Stimulated activated naive CD8-positive, alpha-beta T cell treated with anti-CD3 and anti-CD28 coated beads, Interleukin-15, Interleukin-2, amounts not matched to agents 100 ng/mL and 50 ng/mL, for 24 hours (primary cell): ENCODE measurements at regions not wholly inside any gene's neighbourhood (a gene's known extent, or its start where the extent isn't known, plus 50 kb on each side); places are given as distances from the start of the nearest gene placed in this dataset.

Experiments
- H3K27ac Mint-ChIP-seq: one replicate; pipeline ENCODE4 v1.8.0; 2021; ENCODE audit warnings: mild to moderate bottlenecking, mixed read lengths
- H3K27me3 Mint-ChIP-seq: one replicate; pipeline ENCODE4 v1.8.0; 2021; ENCODE audit warnings: mixed read lengths
- H3K36me3 Mint-ChIP-seq: one replicate; pipeline ENCODE4 v1.8.0; 2021; ENCODE audit warnings: low read depth, mixed read lengths
- H3K4me1 Mint-ChIP-seq: one replicate; pipeline ENCODE4 v1.8.0; 2021; ENCODE audit warnings: low read depth, mixed read lengths
- H3K4me3 Mint-ChIP-seq: one replicate; pipeline ENCODE4 v1.8.0; 2021; ENCODE audit warnings: mild to moderate bottlenecking, mixed read lengths
- H3K9me3 Mint-ChIP-seq: one replicate; pipeline ENCODE4 v1.8.0; 2021; ENCODE audit warnings: mixed read lengths

GRCh38 chr20:60215816-60216730, 257.9 kb downstream of the CDH26 start:
- Mint-ChIP-seq H3K27ac (no peak overlapping the region), H3K36me3 (no peaks in the 10 kb centered on the region), H3K27me3 (no peaks in the 10 kb centered on the region), H3K9me3 (no peaks in the 10 kb centered on the region), H3K4me1 (no peaks in the 10 kb centered on the region), H3K4me3 (no peak overlapping the region)

- Mint-ChIP-seq H3K27ac (no peak overlapping the region), H3K9me3 (no peaks in the 10 kb centered on the region), H3K4me1 (no peaks in the 10 kb centered on the region), H3K27me3 (no peaks in the 10 kb centered on the region), H3K36me3 (no peaks in the 10 kb centered on the region), H3K4me3 (no peak overlapping the region)
Measured at GRCh38 chr20:60219231-60219630, 261.0 kb downstream of the CDH26 start.

GRCh38 chr20:60219984-60220562, 261.9 kb downstream of the CDH26 start:
- Mint-ChIP-seq H3K9me3 (no peaks in the 10 kb centered on the region), H3K27ac (no peak overlapping the region), H3K36me3 (no peaks in the 10 kb centered on the region), H3K4me1 (no peaks in the 10 kb centered on the region), H3K4me3 (no peak overlapping the region), H3K27me3 (no peaks in the 10 kb centered on the region)

- H3K9me3 Mint-ChIP-seq: no peaks in the 10 kb centered on the region
- H3K4me1 Mint-ChIP-seq: no peaks in the 10 kb centered on the region
- no peak overlapping the region for H3K4me3 Mint-ChIP-seq
- no peaks in the 10 kb centered on the region for H3K36me3 Mint-ChIP-seq
- no peaks in the 10 kb centered on the region for H3K27me3 Mint-ChIP-seq
- H3K27ac Mint-ChIP-seq: no peak overlapping the region
Measured at GRCh38 chr20:60220706-60221105, 262.5 kb downstream of the CDH26 start.

- no peaks in the 10 kb centered on the region for H3K9me3 Mint-ChIP-seq
Measured at GRCh38 chr20:60221593-60221992, 263.4 kb downstream of the CDH26 start.

GRCh38 chr20:60222497-60222896, 264.3 kb downstream of the CDH26 start:
- no peak overlapping the region for H3K27ac Mint-ChIP-seq
- H3K27me3 Mint-ChIP-seq: no peaks in the 10 kb centered on the region
- H3K4me1 Mint-ChIP-seq: no peaks in the 10 kb centered on the region
- no peaks in the 10 kb centered on the region for H3K9me3 Mint-ChIP-seq
- no peaks in the 10 kb centered on the region for H3K36me3 Mint-ChIP-seq
- H3K4me3 Mint-ChIP-seq: no peak overlapping the region

More at GRCh38 chr20:60221593-60221992, 263.4 kb downstream of the CDH26 start:
- no peaks in the 10 kb centered on the region for H3K27me3 Mint-ChIP-seq
- H3K27ac Mint-ChIP-seq: no peak overlapping the region
- H3K36me3 Mint-ChIP-seq: no peaks in the 10 kb centered on the region
- no peaks in the 10 kb centered on the region for H3K4me1 Mint-ChIP-seq
- H3K4me3 Mint-ChIP-seq: no peak overlapping the region

- no peaks in the 10 kb centered on the region for H3K9me3 Mint-ChIP-seq
- H3K27ac Mint-ChIP-seq: no peak overlapping the region
- no peaks in the 10 kb centered on the region for H3K27me3 Mint-ChIP-seq
- H3K36me3 Mint-ChIP-seq: no peaks in the 10 kb centered on the region
- H3K4me3 Mint-ChIP-seq: no peak overlapping the region
- H3K4me1 Mint-ChIP-seq: no peaks in the 10 kb centered on the region
Measured at GRCh38 chr20:60223174-60223573, 265.0 kb downstream of the CDH26 start.

GRCh38 chr20:60224914-60225313, 266.7 kb downstream of the CDH26 start:
- H3K27ac Mint-ChIP-seq: no peak overlapping the region
- no peaks in the 10 kb centered on the region for H3K9me3 Mint-ChIP-seq

GRCh38 chr20:60228255-60228654, 270.0 kb downstream of the CDH26 start:
- H3K27ac Mint-ChIP-seq: no peak overlapping the region

More at GRCh38 chr20:60224914-60225313, 266.7 kb downstream of the CDH26 start:
- H3K4me3 Mint-ChIP-seq: no peak overlapping the region
- H3K36me3 Mint-ChIP-seq: no peaks in the 10 kb centered on the region
- no peaks in the 10 kb centered on the region for H3K4me1 Mint-ChIP-seq
- H3K27me3 Mint-ChIP-seq: no peaks in the 10 kb centered on the region

GRCh38 chr20:60232380-60232779, 274.2 kb downstream of the CDH26 start:
- H3K36me3 Mint-ChIP-seq: no peaks in the 10 kb centered on the region
- no peaks in the 10 kb centered on the region for H3K4me1 Mint-ChIP-seq
- H3K9me3 Mint-ChIP-seq: no peaks in the 10 kb centered on the region
- H3K4me3 Mint-ChIP-seq: no peak overlapping the region
- H3K27me3 Mint-ChIP-seq: peaks cover 12% of the 10 kb centered on the region
- no peak overlapping the region for H3K27ac Mint-ChIP-seq

More at GRCh38 chr20:60228255-60228654, 270.0 kb downstream of the CDH26 start:
- no peak overlapping the region for H3K4me3 Mint-ChIP-seq
- H3K4me1 Mint-ChIP-seq: no peaks in the 10 kb centered on the region
- no peaks in the 10 kb centered on the region for H3K36me3 Mint-ChIP-seq
- H3K27me3 Mint-ChIP-seq: no peaks in the 10 kb centered on the region
- H3K9me3 Mint-ChIP-seq: no peaks in the 10 kb centered on the region

- no peaks in the 10 kb centered on the region for H3K36me3 Mint-ChIP-seq
- no peaks in the 10 kb centered on the region for H3K9me3 Mint-ChIP-seq
- H3K4me1 Mint-ChIP-seq: no peaks in the 10 kb centered on the region
- H3K27me3 Mint-ChIP-seq: peaks cover 12% of the 10 kb centered on the region
- H3K27ac Mint-ChIP-seq: no peak overlapping the region
- no peak overlapping the region for H3K4me3 Mint-ChIP-seq
Measured at GRCh38 chr20:60233018-60233630, 274.9 kb downstream of the CDH26 start.

- Mint-ChIP-seq H3K4me3 (no peak overlapping the region), H3K9me3 (no peaks in the 10 kb centered on the region)
Measured at GRCh38 chr20:60236613-60237012, 278.4 kb downstream of the CDH26 start.

GRCh38 chr20:60237981-60238380, 279.8 kb downstream of the CDH26 start:
- Mint-ChIP-seq H3K27me3 (peaks cover 16% of the 10 kb centered on the region), H3K9me3 (no peaks in the 10 kb centered on the region), H3K27ac (no peak overlapping the region), H3K4me3 (no peak overlapping the region), H3K36me3 (no peaks in the 10 kb centered on the region), H3K4me1 (no peaks in the 10 kb centered on the region)

More at GRCh38 chr20:60236613-60237012, 278.4 kb downstream of the CDH26 start:
- peaks cover 16% of the 10 kb centered on the region for H3K27me3 Mint-ChIP-seq
- H3K27ac Mint-ChIP-seq: no peak overlapping the region
- H3K36me3 Mint-ChIP-seq: no peaks in the 10 kb centered on the region
- no peaks in the 10 kb centered on the region for H3K4me1 Mint-ChIP-seq

- H3K27me3 Mint-ChIP-seq: peaks cover 10% of the 10 kb centered on the region
- no peaks in the 10 kb centered on the region for H3K4me1 Mint-ChIP-seq
- H3K4me3 Mint-ChIP-seq: no peak overlapping the region
- no peak overlapping the region for H3K27ac Mint-ChIP-seq
- no peaks in the 10 kb centered on the region for H3K9me3 Mint-ChIP-seq
- no peaks in the 10 kb centered on the region for H3K36me3 Mint-ChIP-seq
Measured at GRCh38 chr20:60238992-60239660, 280.9 kb downstream of the CDH26 start.

GRCh38 chr20:60239956-60240355, 281.7 kb downstream of the CDH26 start:
- H3K9me3 Mint-ChIP-seq: no peaks in the 10 kb centered on the region
- no peaks in the 10 kb centered on the region for H3K4me1 Mint-ChIP-seq
- H3K27ac Mint-ChIP-seq: no peak overlapping the region
- H3K4me3 Mint-ChIP-seq: no peak overlapping the region
- peaks cover 10% of the 10 kb centered on the region for H3K27me3 Mint-ChIP-seq
- H3K36me3 Mint-ChIP-seq: no peaks in the 10 kb centered on the region
